ENCODE measurements at regions not wholly inside any gene's neighbourhood (a gene's known extent, or its start where the extent isn't known, plus 50 kb on each side); places are given as distances from the start of the nearest gene placed in this dataset.

DNA sequence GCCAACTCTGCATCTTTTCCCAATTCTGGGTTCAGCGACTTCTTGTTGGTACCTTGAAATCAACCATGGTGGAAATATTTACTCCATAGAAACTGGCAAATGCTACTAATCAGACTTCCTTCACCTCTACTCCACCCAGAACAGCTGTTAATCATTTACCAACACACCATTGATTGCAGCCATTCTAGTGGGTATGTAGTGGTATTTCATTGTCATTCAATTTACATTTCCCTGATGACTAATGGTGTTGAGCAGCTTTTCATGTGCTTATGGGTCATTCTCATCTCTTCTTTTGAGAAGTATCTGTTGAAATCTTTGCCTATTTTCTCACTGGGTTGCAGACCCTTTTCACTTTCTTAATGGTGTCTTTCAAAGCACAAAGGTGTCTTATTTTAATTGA lies 122.4 kb upstream of the MSX2 start:
- DNase-seq (ENCODE audit: low spot score), result peak; percentile 95

GRCh38 chr5:174606153-174606552 lies 118.2 kb upstream of the MSX2 start:
- no peak for DNase-seq (ENCODE audit: low spot score)

- no peak for DNase-seq (ENCODE audit: low spot score)
Measured at GRCh38 chr5:174606646-174607045, 117.7 kb upstream of the MSX2 start.

DNA sequence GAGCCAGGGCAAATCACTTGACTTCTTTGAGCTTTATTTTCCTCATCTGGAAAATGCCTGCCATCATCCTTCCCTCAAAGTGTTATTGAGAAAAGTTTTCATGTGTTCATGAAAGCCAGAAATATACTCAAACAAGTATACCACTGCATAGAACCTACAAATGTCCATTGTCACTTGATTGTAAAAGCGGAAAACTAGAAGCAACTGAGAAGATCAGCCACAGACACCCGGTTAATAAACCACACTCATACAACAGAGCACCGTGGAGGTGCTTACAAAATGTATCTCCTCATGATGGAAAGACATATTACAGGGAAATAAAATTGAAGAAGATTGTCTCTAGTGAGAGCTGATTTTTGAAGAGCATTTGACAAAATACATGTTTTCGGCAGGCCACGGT lies 117.2 kb upstream of the MSX2 start:
- no peak for DNase-seq (ENCODE audit: low spot score)

GRCh38 chr5:174607916-174608315 lies 116.5 kb upstream of the MSX2 start:
- DNase-seq (ENCODE audit: low spot score), result no peak

DNA sequence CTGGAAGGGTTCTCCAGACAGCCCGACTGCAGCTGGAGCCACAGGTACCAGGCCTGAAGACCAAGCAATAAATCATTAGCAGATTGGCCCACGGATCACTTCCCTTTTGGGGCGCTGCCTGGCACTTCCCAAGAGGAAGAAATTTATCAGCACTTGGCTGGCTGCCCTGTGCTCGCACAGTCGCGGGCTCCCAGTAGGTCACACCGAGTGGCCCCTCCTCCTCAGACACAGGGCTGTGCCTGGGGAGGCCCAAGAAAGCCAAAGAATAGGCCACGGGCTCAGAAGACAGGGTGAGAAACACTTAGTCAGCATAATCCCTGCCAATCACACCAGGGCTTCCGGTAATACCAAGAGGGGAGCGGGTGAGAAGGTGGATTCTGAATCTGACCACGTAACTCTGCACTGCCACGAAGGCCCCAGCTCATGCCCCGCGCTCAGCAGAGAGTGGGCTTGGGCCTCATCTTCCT lies 115.7 kb upstream of the MSX2 start:
- DNase-seq (ENCODE audit: low spot score), result peak; percentile 84

GRCh38 chr5:174609116-174609515 lies 115.3 kb upstream of the MSX2 start:
- peak; percentile 89 for DNase-seq (ENCODE audit: low spot score)

- DNase-seq (ENCODE audit: low spot score), result no peak
Measured at GRCh38 chr5:174610968-174611367, 113.4 kb upstream of the MSX2 start.

- peak; percentile 58 for DNase-seq (ENCODE audit: low spot score)
Measured at GRCh38 chr5:174612686-174613085, 111.7 kb upstream of the MSX2 start.

DNA sequence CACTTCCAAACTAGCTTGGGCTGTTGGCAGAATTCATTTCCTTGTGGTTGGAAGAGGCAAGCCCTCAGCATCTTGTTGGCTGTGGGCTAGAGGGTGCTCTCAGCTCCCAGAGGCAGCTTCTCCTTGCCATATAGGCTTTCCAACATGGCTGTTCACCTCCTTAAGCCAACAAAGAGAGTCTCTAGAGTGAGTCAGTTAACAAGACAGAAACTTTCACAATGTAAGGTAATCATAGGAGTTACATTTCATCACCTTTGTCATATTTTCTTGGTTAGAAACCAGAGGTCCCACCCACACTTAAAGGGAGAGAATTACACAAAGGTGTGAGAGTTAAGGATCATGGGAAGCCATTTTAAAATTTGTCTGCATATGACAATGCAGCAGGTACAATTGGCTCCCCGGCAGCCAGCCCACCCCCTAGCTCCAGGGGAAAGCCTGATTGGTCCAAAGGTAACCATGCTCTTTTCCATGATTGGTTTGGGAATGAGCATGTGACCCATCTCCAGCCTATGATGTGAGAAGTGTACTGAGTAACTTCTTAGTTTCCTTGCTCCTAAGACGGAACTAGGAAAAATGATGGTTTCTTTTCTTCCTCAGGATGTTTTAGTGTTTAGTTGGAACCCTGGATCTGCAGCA lies 109.8 kb upstream of the MSX2 start:
- no peak for DNase-seq (ENCODE audit: low spot score)

DNA sequence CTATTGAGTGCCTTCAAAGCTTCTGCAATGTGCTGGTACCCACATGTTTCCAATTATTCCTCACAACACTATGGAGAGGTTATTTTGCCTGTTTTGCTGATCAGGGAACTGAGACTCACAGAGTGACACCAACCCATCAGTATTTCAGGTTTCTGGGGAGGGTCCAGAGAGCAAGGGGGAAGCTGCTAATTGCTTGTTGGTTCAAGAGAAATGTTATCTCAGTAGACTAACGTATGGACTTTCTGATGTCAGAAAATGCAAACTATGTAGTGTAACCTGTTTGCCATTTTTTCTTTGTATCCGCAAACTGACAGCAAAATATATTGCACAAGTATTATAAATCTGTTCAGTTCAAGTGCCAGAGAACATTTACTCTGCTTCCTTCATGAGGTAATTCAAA lies 108.3 kb upstream of the MSX2 start:
- no peak for DNase-seq (ENCODE audit: low spot score)

DNA sequence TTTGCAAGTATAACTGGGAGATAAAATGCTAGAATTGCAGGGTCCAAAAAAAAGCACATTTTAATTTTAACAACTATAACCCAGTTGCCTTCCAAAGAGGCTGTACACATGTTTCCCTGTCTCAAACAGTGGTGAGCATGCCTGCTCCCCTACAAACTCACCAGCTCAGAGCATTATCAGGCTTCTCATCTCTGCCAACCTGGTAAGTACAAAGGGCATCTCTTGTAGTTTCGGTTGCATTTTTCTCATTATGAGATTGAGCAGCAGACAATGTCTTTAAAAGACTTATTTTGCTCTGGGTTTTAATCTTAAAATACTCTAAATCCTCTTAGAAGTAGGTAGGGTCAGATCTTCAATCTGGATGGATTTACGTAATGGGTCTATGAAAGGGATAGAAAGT lies 107.1 kb upstream of the MSX2 start:
- DNase-seq (ENCODE audit: low spot score), result no peak

DNA sequence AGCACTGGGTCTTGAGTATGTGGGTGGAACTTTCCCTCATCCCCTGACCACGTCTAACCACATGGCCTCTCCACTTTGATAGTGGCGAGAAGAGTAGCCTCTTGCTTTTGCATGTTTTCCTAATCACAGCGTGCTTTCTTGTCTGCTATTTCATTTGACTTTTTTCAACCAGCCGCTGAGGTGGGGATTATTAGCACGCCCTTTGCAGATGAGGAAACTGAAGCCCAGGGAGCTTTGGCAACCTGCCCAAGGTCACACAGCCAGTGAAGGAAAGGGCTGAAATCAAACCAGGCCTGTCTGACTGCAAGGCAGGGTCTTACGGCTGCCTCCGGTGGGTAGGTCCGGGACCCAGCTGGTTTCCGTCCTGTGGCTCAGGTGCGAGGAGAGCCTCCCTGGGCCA lies 106.5 kb upstream of the MSX2 start:
- no peak for DNase-seq (ENCODE audit: low spot score)

DNA sequence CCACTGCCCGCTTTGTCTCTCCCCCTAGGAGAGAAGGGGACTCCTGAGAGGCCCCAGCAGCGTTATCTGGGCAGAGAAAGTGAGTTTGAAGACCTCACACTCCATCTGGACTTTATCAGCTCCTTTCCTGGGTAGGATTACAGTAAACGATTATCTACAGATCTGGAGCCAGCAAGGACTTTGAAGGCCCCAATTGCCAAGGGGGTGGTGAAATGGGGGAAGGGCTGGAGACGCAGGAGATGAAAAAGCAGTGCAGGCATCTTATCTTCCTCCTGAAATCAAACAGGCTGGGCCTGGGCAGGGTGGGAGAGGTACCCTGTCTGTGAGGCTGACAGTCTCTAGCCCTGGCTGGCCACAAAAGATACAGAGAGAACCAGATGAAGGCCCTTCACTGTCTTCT lies 105.8 kb upstream of the MSX2 start:
- DNase-seq (ENCODE audit: low spot score), result no peak

DNA sequence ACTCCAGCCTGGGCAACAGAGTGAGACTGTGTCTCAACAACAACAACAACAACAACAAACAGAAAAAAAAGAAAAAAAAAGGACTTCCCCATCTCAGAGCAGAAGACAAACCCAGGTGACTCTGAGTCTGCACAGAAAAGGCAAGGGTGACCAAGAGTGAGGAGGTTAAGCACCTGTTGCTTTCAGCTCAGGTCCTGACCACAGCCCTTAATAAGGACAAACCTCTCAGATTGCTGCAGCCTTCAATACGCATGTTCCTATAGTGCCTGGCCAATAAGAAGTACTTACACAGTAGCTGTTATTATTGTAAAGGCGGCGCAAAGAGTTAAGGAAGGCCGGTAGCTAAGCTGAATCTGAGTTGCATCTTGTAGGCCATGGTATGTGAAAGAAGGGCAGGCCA lies 102.3 kb upstream of the MSX2 start:
- no peak for DNase-seq (ENCODE audit: low spot score)

DNA sequence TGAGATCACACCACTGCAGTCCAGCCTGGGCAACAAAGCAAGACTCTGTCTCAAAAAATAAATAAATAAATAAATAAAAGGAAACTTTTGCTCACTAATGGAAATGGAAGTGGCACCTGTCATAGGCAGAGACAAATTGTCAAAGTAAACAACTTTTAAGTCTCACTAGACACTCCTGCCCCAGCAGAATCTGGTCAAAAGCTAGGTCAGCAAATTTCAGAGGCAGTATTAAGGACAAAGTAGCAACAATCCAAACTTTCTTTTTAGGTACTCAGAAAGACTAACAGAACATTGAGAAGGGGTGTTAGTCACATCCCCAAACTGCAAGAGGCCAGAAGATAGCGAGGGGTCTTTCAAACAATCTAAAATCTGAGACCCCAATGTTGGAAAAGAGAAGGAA lies 101.4 kb upstream of the MSX2 start:
- no peak for DNase-seq (ENCODE audit: low spot score)

- DNase-seq (ENCODE audit: low spot score), result no peak
Measured at GRCh38 chr5:174623433-174624019, 100.9 kb upstream of the MSX2 start.

DNA sequence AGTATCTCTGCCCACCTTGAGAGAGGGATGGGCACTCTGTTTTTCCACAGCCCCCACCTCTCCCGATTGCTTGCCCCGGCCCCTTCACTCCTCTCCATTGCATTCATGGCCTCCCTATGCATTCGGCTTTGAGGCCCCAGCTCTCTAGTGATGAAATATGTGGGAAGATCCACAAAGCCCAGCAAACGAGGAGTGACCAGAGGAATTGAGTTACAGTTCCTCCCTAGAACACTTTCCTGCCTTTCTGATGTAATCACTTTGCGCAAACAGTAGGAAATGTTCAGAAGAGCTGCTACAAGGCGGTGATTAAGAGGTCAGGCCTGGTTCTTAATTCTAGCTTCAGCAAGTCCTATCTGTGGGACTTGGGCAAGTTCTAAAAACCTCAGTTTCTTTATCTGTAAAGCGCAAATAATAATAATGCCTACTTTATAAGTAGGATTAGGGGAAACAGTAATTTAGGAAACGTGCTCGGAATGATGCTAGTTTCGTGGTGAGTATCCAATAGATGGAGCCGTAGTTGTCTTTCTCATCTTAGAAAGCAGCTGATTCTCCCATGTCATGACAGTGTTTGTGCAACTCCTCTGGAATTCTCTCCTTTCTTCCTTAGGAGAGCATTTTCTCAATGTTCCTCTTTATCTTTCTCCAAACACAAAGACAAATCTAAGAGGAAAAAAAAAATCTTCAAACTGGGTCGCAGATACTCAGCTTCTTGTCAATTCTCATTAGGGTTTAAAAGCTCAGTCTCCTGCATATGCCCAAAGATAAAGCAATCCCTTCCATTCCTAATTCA lies 99.5 kb upstream of the MSX2 start:
- no peak for DNase-seq (ENCODE audit: low spot score)

- no peak for DNase-seq (ENCODE audit: low spot score)
Measured at GRCh38 chr5:174625591-174626350, 98.6 kb upstream of the MSX2 start.

DNA sequence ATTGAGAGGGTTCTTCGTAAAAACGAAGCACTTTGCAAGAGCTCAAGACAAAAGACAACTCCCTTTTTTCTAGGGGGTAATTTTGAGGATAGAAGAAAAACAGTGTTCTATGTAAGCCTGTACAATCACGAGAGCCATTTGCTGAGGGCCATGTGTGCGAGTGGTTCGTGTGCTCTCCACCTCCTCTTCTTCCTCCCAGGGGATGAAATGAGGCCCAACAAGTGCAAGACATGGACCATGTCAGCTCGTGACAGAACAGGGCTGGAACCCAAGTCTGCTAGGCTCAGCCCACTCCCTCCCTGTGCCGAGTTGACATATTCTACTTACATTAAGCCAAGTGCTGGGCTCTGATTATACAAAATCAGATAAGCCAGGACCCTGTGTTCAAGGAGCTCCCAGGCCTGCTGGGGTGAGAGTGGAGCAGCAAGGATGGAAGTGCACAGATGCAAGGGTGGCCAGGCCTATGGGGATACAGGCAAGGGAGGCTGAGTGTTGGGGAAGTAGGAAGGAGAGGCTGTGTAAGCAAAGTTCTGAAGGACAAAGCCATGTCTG lies 97.9 kb upstream of the MSX2 start:
- DNase-seq (ENCODE audit: low spot score), result no peak

DNA sequence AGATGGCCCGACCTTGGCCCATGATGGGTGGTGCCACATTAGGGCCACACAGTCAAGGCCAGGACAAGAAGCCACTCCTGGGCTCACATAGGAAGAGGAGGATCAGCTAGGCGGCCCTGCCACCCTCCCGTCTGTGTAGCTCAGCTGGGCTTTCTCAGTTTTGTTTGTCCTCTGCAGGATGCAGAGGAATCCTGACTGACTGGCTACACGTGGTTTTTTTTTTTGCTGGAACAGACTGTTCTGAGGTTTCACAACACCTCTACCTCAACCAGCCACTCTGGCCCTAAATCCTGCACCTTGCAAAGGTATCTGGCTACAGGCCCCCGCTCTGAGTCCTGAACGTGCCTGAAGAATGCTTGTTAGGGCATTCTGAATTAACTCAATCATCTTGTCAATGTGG lies 88.3 kb upstream of the MSX2 start:
- no peak for DNase-seq (ENCODE audit: low spot score)

GRCh38 chr5:174642816-174643405 lies 81.5 kb upstream of the MSX2 start:
- DNase-seq (ENCODE audit: low spot score), result no peak
